H9 (cell line): ENCODE measurements at regions not wholly inside any gene's neighbourhood (a gene's known extent, or its start where the extent isn't known, plus 50 kb on each side); places are given as distances from the start of the nearest gene placed in this dataset.

Source experiments
- DNase-seq: peaks from one replicate; pipeline ENCODE4 v3.0.0-alpha.2; 2017
- H2AFZ ChIP-seq: one replicate; pipeline ENCODE4 v1.6.1; 2013; ENCODE audit warnings: mild to moderate bottlenecking, low read length, control low read depth, moderate library complexity
- H2AK5ac ChIP-seq: 2 replicates; pipeline ENCODE4 v1.6.1; 2013; ENCODE audit warnings: low read length, control low read depth, mixed read lengths; ENCODE audit not compliant: insufficient read length
- H2BK120ac ChIP-seq: one replicate; pipeline ENCODE4 v1.6.1; 2013; ENCODE audit warnings: low read depth, mild to moderate bottlenecking, low read length, control low read depth, inconsistent platforms; ENCODE audit not compliant: poor library complexity, severe bottlenecking
- H2BK12ac ChIP-seq: 2 replicates; pipeline ENCODE4 v1.6.1; 2013; ENCODE audit warnings: low read length, control low read depth, mixed read lengths, low read depth; ENCODE audit not compliant: insufficient read length
- H2BK15ac ChIP-seq: 2 replicates; pipeline ENCODE4 v1.6.1; 2013; ENCODE audit warnings: low read depth, low read length, control low read depth
- H2BK20ac ChIP-seq: one replicate; pipeline ENCODE4 v1.6.1; 2013; ENCODE audit warnings: low read depth, mild to moderate bottlenecking, low read length, control low read depth, inconsistent platforms; ENCODE audit not compliant: poor library complexity, severe bottlenecking
- H2BK5ac ChIP-seq: 2 replicates; pipeline ENCODE4 v1.6.1; 2013; ENCODE audit warnings: low read length, control low read depth, mixed read lengths; ENCODE audit not compliant: insufficient read length
- H3K14ac ChIP-seq: 2 replicates; pipeline ENCODE4 v1.6.1; 2013; ENCODE audit warnings: low read length, control low read depth; ENCODE audit not compliant: insufficient read depth
- H3K18ac ChIP-seq: 2 replicates; pipeline ENCODE4 v1.6.1; 2013; ENCODE audit warnings: low read depth, mild to moderate bottlenecking, mixed read lengths, low read length, control low read depth; ENCODE audit not compliant: insufficient read length
- H3K23ac ChIP-seq: 2 replicates; pipeline ENCODE4 v1.6.1; 2013; ENCODE audit warnings: low read length, control low read depth, mixed read lengths, low read depth; ENCODE audit not compliant: insufficient read length
- H3K23me2 ChIP-seq: 2 replicates; pipeline ENCODE4 v1.6.1; 2013; ENCODE audit warnings: low read depth, mild to moderate bottlenecking, mixed read lengths, low read length, control low read depth; ENCODE audit not compliant: insufficient read length, poor library complexity, severe bottlenecking
- H3K27ac ChIP-seq: 2 replicates; pipeline ENCODE4 v1.5.1; 2013; ENCODE audit warnings: low read length, control low read depth, mixed read lengths, low read depth; ENCODE audit not compliant: insufficient read length
- H3K27me3 ChIP-seq: 2 replicates; pipeline ENCODE4 v1.6.1; 2013; ENCODE audit warnings: low read length, control low read depth, inconsistent platforms; ENCODE audit not compliant: insufficient read depth
- H3K4ac ChIP-seq: 2 replicates; pipeline ENCODE4 v1.6.1; 2013; ENCODE audit warnings: low read depth, mild to moderate bottlenecking, control low read depth, inconsistent platforms, low read length, moderate library complexity
- H3K4me1 ChIP-seq: 2 replicates; pipeline ENCODE4 v1.6.1; 2013; ENCODE audit warnings: low read length, control low read depth, inconsistent platforms; ENCODE audit not compliant: insufficient read depth
- H3K4me2 ChIP-seq: 2 replicates; pipeline ENCODE4 v1.6.1; 2013; ENCODE audit warnings: low read length, control low read depth, mixed read lengths; ENCODE audit not compliant: insufficient read length, insufficient read depth
- H3K56ac ChIP-seq: 2 replicates; pipeline ENCODE4 v1.6.1; 2013; ENCODE audit warnings: low read depth, mild to moderate bottlenecking, mixed read lengths, low read length, control low read depth; ENCODE audit not compliant: insufficient read length
- H3K79me1 ChIP-seq: 2 replicates; pipeline ENCODE4 v1.6.1; 2013; ENCODE audit warnings: low read depth, mild to moderate bottlenecking, moderate library complexity, low read length, control low read depth, inconsistent platforms; ENCODE audit not compliant: insufficient read depth, poor library complexity, severe bottlenecking
- H3K79me2 ChIP-seq: 2 replicates; pipeline ENCODE4 v1.6.1; 2013; ENCODE audit warnings: low read length, control low read depth, inconsistent platforms; ENCODE audit not compliant: insufficient read depth
- H3K9ac ChIP-seq: 2 replicates; pipeline ENCODE4 v1.6.1; 2013; ENCODE audit warnings: low read length, control low read depth, mixed read lengths; ENCODE audit not compliant: insufficient read length; ENCODE audit errors: extremely low read depth
- H3K9me3 ChIP-seq: one replicate; pipeline ENCODE4 v1.6.1; 2013; ENCODE audit warnings: low read depth, low read length, inconsistent platforms; ENCODE audit not compliant: control insufficient read depth
- H3T11ph ChIP-seq: one replicate; pipeline ENCODE4 v1.6.1; 2013; ENCODE audit warnings: mild to moderate bottlenecking, low read length, control low read depth, inconsistent platforms
- H4K20me1 ChIP-seq: one replicate; pipeline ENCODE4 v1.6.1; 2013; ENCODE audit not compliant: control insufficient read depth, insufficient read length, insufficient read depth
- H4K5ac ChIP-seq: 2 replicates; pipeline ENCODE4 v1.6.1; 2013; ENCODE audit warnings: low read depth, mild to moderate bottlenecking, mixed read lengths, low read length, control low read depth; ENCODE audit not compliant: insufficient read length
- H4K8ac ChIP-seq: replicated peaks from 2 replicates; pipeline ENCODE4 v1.6.1; 2013; ENCODE audit warnings: low read length, control low read depth, mixed read lengths, low read depth; ENCODE audit not compliant: insufficient read length
- H4K91ac ChIP-seq: 2 replicates; pipeline ENCODE4 v1.6.1; 2013; ENCODE audit warnings: low read depth, mild to moderate bottlenecking, moderate library complexity, mixed read lengths, low read length, control low read depth; ENCODE audit not compliant: insufficient read length
- H3K27ac Mint-ChIP-seq, 3 experiments: 2 replicates in 2 of 3; 3 replicates in 1 of 3; pipeline ENCODE4 v1.8.0; 2020 to 2021; ENCODE audit warnings: mixed read lengths in 3 of 3, mild to moderate bottlenecking in 1 of 3, moderate library complexity in 1 of 3
- H3K27me3 Mint-ChIP-seq: 2 replicates; pipeline ENCODE4 v1.8.0; 2021; ENCODE audit warnings: low read depth, mild to moderate bottlenecking, moderate library complexity, mixed read lengths
- H3K36me3 Mint-ChIP-seq, 3 experiments: 2 replicates in 2 of 3; 3 replicates in 1 of 3; pipeline ENCODE4 v1.8.0; 2020 to 2021; ENCODE audit warnings: low read depth in 3 of 3, mixed read lengths in 3 of 3; ENCODE audit not compliant: insufficient read depth in 1 of 3
- H3K4me1 Mint-ChIP-seq, 2 experiments: 2 replicates each; pipeline ENCODE4 v1.8.0; 2020; ENCODE audit warnings: mixed read lengths in 2 of 2
- H3K4me3 Mint-ChIP-seq, 2 experiments: 2 replicates in 1 of 2; 3 replicates in 1 of 2; pipeline ENCODE4 v1.8.0; 2020 to 2021; ENCODE audit warnings: mild to moderate bottlenecking in 2 of 2, mixed read lengths in 2 of 2, moderate library complexity in 1 of 2
- H3K9me3 Mint-ChIP-seq, 2 experiments: 2 replicates in 1 of 2; 3 replicates in 1 of 2; pipeline ENCODE4 v1.8.0; 2020; ENCODE audit warnings: mild to moderate bottlenecking in 2 of 2, mixed read lengths in 2 of 2, moderate library complexity in 1 of 2
- CTCF ChIP-seq: fragments of 200-600 bp; sonication (generic); conservative IDR thresholded peaks from 3 replicates; pipeline ENCODE4 v1.8.0; 2021; ENCODE audit warnings: antibody characterized with exemption, mild to moderate bottlenecking
- WGBS: extraction: QIAGEN DNeasy Blood & Tissue Kit; methylation state at CpG from one replicate; pipeline ENCODE4 v1.1.7; 2013; ENCODE audit warnings: missing lambda C conversion rate, low lambda C conversion rate, mixed read lengths; ENCODE audit not compliant: insufficient read length; ENCODE audit errors: extremely low coverage; 5-methylcytosine and 5-hydroxymethylcytosine counted together

- H3K23ac ChIP-seq: no peak overlapping the region
- no peaks in the 10 kb centered on the region for H3K79me1 ChIP-seq
- no peak overlapping the region for H3K4ac ChIP-seq
- no peak overlapping the region for H4K8ac ChIP-seq
- no peak overlapping the region for H3K18ac ChIP-seq
- WGBS: no CpG with 5 or more reads among the region's 7 CpGs
- DNase-seq: no peak
- no peak overlapping the region for H2AK5ac ChIP-seq
- Mint-ChIP-seq H3K9me3 (peaks cover 0 to 8% of the 10 kb centered on the region in 2 experiments; a peak in 1 of 5 replicates), H3K27ac (no peak overlapping the region; a peak in 1 of 7 replicates), H3K27me3 (peaks cover 7% of the 10 kb centered on the region), H3K36me3 (peaks cover 0 to 1% (median 0%) of the 10 kb centered on the region in 3 experiments; a peak in 1 of 7 replicates), H3K4me3 (no peak overlapping the region), H3K4me1 (peaks cover 11 to 13% of the 10 kb centered on the region in 2 experiments)
- H3K4me1 ChIP-seq: 0 out of 2 replicates have a peak, but pooled peaks cover 2% of the 10 kb centered on the region
- H3K14ac ChIP-seq: no peak overlapping the region
- TF ChIP-seq CTCF: 0 out of 3 replicates have a peak, but pooled peaks have one; percentile 17
- H3K23me2 ChIP-seq: no peaks in the 10 kb centered on the region
- H2BK5ac ChIP-seq: no peak overlapping the region
- H3K27ac ChIP-seq: no peak overlapping the region
- no peaks in the 10 kb centered on the region for H3K9me3 ChIP-seq
- H4K5ac ChIP-seq: no peak overlapping the region
- H2BK20ac ChIP-seq: no peak overlapping the region
- H2BK120ac ChIP-seq: no peak overlapping the region
- H3K4me2 ChIP-seq: no peak overlapping the region
- no peaks in the 10 kb centered on the region for H3K27me3 ChIP-seq
- no peak overlapping the region for H2BK12ac ChIP-seq
- H4K91ac ChIP-seq: no peak overlapping the region
- H3K56ac ChIP-seq: no peak overlapping the region
- no peaks in the 10 kb centered on the region for H3K79me2 ChIP-seq
- no peak overlapping the region for H3K9ac ChIP-seq
- no peak overlapping the region for H3T11ph ChIP-seq
- H2BK15ac ChIP-seq: no peak overlapping the region
- no peaks in the 10 kb centered on the region for H4K20me1 ChIP-seq
- no peak overlapping the region for H2AFZ ChIP-seq
These were observed 1500.9 kb downstream of the TBC1D22A start for GRCh38 chr22:48263431-48263765.
